Fibroblast of skin of left quadriceps (primary cell): ENCODE measurements at regions not wholly inside any gene's neighbourhood (a gene's known extent, or its start where the extent isn't known, plus 50 kb on each side); places are given as distances from the start of the nearest gene placed in this dataset.

ENCODE experiments used
- DNase-seq, 2 experiments: peaks; one replicate each; pipeline ENCODE4 v3.0.0-alpha.2; 2013; ENCODE audit warnings: low read depth in 2 of 2

GRCh38 chr3:159786489-159787177 is 202.0 kb upstream of the IL12A start:
- DNase-seq = no peak

- peak in 1 of 2 experiments; percentile 52 for DNase-seq
Observed at GRCh38 chr3:159787178-159787574, 201.5 kb upstream of the IL12A start.

- peak; percentile 63 to 70 for DNase-seq
Observed at GRCh38 chr3:159787794-159788205, 200.8 kb upstream of the IL12A start.

- DNase-seq = peak; percentile 94 to 95
Observed at GRCh38 chr3:159788291-159788690, 200.3 kb upstream of the IL12A start.

GRCh38 chr3:159789017-159789416 is 199.6 kb upstream of the IL12A start:
- DNase-seq = no peak

- DNase-seq = no peak
Observed at GRCh38 chr3:159789742-159790635, 198.6 kb upstream of the IL12A start.

- no peak for DNase-seq
Observed at GRCh38 chr3:159791336-159791735, 197.3 kb upstream of the IL12A start.

GRCh38 chr3:159792070-159792469 is 196.6 kb upstream of the IL12A start:
- no peak for DNase-seq

GRCh38 chr3:159795042-159795441 is 193.6 kb upstream of the IL12A start:
- no peak for DNase-seq

- peak in 1 of 2 experiments; percentile 42 for DNase-seq
Observed at GRCh38 chr3:159795681-159796175, 192.9 kb upstream of the IL12A start.

GRCh38 chr3:159796226-159796625 is 192.4 kb upstream of the IL12A start:
- DNase-seq = no peak

GRCh38 chr3:159796744-159797143 is 191.9 kb upstream of the IL12A start:
- peak in 1 of 2 experiments; percentile 21 for DNase-seq

GRCh38 chr3:159797771-159798170 is 190.9 kb upstream of the IL12A start:
- no peak for DNase-seq

GRCh38 chr3:159798951-159799350 is 189.7 kb upstream of the IL12A start:
- DNase-seq = peak; percentile 59 to 62

- DNase-seq = no peak
Observed at GRCh38 chr3:159800434-159801155, 188.0 kb upstream of the IL12A start.

- no peak for DNase-seq
Observed at GRCh38 chr3:159802864-159803263, 185.8 kb upstream of the IL12A start.

GRCh38 chr3:159803459-159803858 is 185.2 kb upstream of the IL12A start:
- DNase-seq = no peak

GRCh38 chr3:159804726-159805410 is 183.8 kb upstream of the IL12A start:
- peak; percentile 76 to 81 for DNase-seq

GRCh38 chr3:159805411-159805772 is 183.2 kb upstream of the IL12A start:
- DNase-seq = no peak

GRCh38 chr3:159806412-159806811 is 182.2 kb upstream of the IL12A start:
- DNase-seq = no peak
